Left lung (tissue), 4 donors: ENCODE measurements at regions not wholly inside any gene's neighbourhood (a gene's known extent, or its start where the extent isn't known, plus 50 kb on each side); places are given as distances from the start of the nearest gene placed in this dataset.
"Not testable (repeated sequence)": the region's sequence is repeated elsewhere in the genome, so short reads cannot be mapped to it uniquely, and the experiment has no call there.

Experiments used
- ATAC-seq: fragments of 200-7000 bp; cut with Tn5 transposase; one replicate; pipeline ENCODE4 v1.9.1; 2020; ENCODE audit warnings: moderate library complexity
- DNase-seq, 4 donors: peaks; one replicate each; pipeline ENCODE4 v3.0.0-alpha.2; 2013 to 2020
- H3K27ac ChIP-seq, 2 donors: fragments of 200-600 bp; sonication (generic) in 1 of 2; one replicate each; pipeline versions ENCODE4 v1.5.0 to v1.8.0; 2020 to 2021
- H3K27me3 ChIP-seq, 2 donors: fragments of 200-600 bp; sonication (generic) in 1 of 2; one replicate each; pipeline versions ENCODE4 v1.5.0 to v1.8.0; 2020 to 2021
- H3K36me3 ChIP-seq, 2 donors: fragments of 200-600 bp; sonication (generic) in 1 of 2; one replicate each; pipeline versions ENCODE4 v1.5.0 to v1.8.0; 2020 to 2021
- H3K4me1 ChIP-seq, 2 donors: fragments of 200-600 bp; one replicate each; pipeline ENCODE4 v1.8.0; 2021
- H3K4me3 ChIP-seq, 2 donors: fragments of 200-600 bp; sonication (generic) in 1 of 2; one replicate each; pipeline versions ENCODE4 v1.5.0 to v1.8.0; 2020 to 2021; ENCODE audit warnings: mild to moderate bottlenecking in 1 of 2
- H3K9me3 ChIP-seq, 2 donors: fragments of 200-600 bp; sonication (generic) in 1 of 2; one replicate each; pipeline versions ENCODE4 v1.5.0 to v1.8.0; 2020 to 2021
- intact Hi-C, 2 donors: fragments of 100-400 bp; cut with DNase I; formaldehyde crosslinking; loops; one replicate each; pipeline versions ENCODE4 v1.11.2 to v1.14.2; 2022
- TF ChIP-seq, protein P1 (sequence below), 2 donors: fragments of 200-600 bp; sonication (generic) in 1 of 2; IDR thresholded peaks; one replicate each; pipeline versions ENCODE4 v1.5.0 to v1.8.0; 2021; ENCODE audit warnings: antibody characterized with exemption in 2 of 2
- donor health status: DM: no; HTN: yes; CAD: no.
- donor health status: DM: no; HTN: no; CAD: no.

- Histone ChIP-seq H3K4me3 (no peak overlapping the region), H3K36me3 (no peaks in the 10 kb centered on the region), H3K4me1 (no peaks in the 10 kb centered on the region), H3K27ac (no peak overlapping the region), H3K27me3 (no peaks in the 10 kb centered on the region), H3K9me3 (no peaks in the 10 kb centered on the region)
- intact Hi-C loops = no loop called here
- ATAC-seq = no peak
- TF ChIP-seq, protein P1, sequence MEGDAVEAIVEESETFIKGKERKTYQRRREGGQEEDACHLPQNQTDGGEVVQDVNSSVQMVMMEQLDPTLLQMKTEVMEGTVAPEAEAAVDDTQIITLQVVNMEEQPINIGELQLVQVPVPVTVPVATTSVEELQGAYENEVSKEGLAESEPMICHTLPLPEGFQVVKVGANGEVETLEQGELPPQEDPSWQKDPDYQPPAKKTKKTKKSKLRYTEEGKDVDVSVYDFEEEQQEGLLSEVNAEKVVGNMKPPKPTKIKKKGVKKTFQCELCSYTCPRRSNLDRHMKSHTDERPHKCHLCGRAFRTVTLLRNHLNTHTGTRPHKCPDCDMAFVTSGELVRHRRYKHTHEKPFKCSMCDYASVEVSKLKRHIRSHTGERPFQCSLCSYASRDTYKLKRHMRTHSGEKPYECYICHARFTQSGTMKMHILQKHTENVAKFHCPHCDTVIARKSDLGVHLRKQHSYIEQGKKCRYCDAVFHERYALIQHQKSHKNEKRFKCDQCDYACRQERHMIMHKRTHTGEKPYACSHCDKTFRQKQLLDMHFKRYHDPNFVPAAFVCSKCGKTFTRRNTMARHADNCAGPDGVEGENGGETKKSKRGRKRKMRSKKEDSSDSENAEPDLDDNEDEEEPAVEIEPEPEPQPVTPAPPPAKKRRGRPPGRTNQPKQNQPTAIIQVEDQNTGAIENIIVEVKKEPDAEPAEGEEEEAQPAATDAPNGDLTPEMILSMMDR (IDR thresholded peaks at IDR 0.05) = no peak
- no peak for DNase-seq
Measured at GRCh38 chr20:55135923-55136322, 660.5 kb downstream of the DOK5 start.

DNA sequence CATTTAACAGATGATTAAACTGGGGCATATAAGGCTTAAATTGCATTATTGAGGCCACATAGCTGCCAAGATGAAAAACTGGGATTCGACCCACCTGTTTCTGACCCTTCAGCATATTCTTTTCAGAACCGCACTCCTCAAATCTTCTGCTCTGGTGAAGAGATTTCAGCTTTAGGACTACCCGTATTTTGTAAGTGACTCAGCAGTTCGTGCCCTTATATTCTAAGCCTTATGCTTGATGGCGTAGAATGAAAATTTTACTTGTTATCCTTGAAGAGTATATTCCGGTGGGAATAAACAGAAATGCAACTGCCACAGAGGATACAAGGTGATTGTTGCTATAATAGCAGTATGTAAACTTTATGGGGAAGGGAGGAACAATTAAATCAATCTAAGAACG lies 657.1 kb downstream of the DOK5 start:
- no peak for ATAC-seq
- intact Hi-C loops = no loop called here

DNA sequence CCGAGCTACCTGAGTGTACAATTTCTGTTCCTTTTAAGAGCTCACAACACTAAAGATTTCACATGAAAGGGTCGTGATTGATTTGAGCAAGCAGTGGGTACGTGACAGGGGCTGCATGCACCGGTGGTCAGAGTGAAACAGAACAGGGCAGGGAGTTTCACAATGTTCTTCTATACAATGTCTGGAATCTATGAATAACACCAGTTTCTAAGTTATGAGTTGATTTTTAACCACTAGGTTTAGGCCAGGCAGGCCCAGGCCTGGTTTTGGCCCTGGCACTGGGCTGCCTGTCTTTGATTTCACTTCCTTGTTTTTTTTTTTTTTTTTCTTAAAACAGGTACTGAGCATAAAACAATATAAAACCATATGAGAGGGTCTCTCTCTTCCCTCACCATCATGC lies 642.2 kb downstream of the DOK5 start:
- intact Hi-C loops, H3K27me3 ChIP-seq, DNase-seq, H3K4me3 ChIP-seq, H3K4me1 ChIP-seq, H3K9me3 ChIP-seq, H3K36me3 ChIP-seq, H3K27ac ChIP-seq, ATAC-seq: not testable (repeated sequence)

More for the DNA sequence above, 657.1 kb downstream of the DOK5 start:
- TF ChIP-seq, protein P1 (IDR thresholded peaks at IDR 0.05) = no peak
- H3K9me3 ChIP-seq = no peaks in the 10 kb centered on the region
- H3K27ac ChIP-seq = no peak overlapping the region
- no peaks in the 10 kb centered on the region for H3K4me1 ChIP-seq
- DNase-seq = no peak
- H3K4me3 ChIP-seq = no peak overlapping the region
- H3K36me3 ChIP-seq = no peaks in the 10 kb centered on the region
- H3K27me3 ChIP-seq = no peaks in the 10 kb centered on the region

- H3K4me1 ChIP-seq = no peaks in the 10 kb centered on the region
- ATAC-seq (no peak), DNase-seq (no peak)
- H3K4me3 ChIP-seq = no peak overlapping the region
- no peaks in the 10 kb centered on the region for H3K27me3 ChIP-seq
- TF ChIP-seq, protein P1 (IDR thresholded peaks at IDR 0.05) = no peak
- no peaks in the 10 kb centered on the region for H3K9me3 ChIP-seq
- intact Hi-C loops = no loop called here
- H3K36me3 ChIP-seq = no peaks in the 10 kb centered on the region
- no peak overlapping the region for H3K27ac ChIP-seq
Measured at GRCh38 chr20:55116598-55116997, 641.2 kb downstream of the DOK5 start.

DNA sequence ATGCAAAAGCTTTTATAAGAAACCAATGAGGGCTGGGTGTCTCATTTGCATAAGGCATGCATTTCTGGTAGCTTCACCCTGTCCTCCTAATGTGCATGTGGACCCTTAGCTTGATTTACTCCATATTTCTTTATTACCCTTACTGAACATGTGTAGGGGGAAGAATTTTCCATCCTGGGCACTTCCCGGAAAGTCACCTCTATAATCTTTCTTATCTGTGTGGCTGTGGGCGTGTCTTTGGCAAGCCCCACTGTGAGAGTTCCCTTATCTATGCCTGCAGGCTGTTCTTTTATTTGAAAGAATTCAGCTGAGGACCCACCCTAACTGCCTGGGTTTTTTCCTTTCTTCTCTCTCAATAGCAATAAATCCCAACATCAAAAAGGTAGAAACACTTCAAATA lies 627.8 kb downstream of the DOK5 start:
- DNase-seq (no peak), ATAC-seq (no peak)
- intact Hi-C loops = no loop called here
- Histone ChIP-seq H3K27ac (no peak overlapping the region), H3K27me3 (no peaks in the 10 kb centered on the region), H3K9me3 (peaks cover 0 to 4% of the 10 kb centered on the region in 2 donors), H3K4me1 (no peaks in the 10 kb centered on the region), H3K36me3 (no peaks in the 10 kb centered on the region), H3K4me3 (no peak overlapping the region)
- TF ChIP-seq, protein P1 (IDR thresholded peaks at IDR 0.05) = no peak

GRCh38 chr20:55099251-55099650 lies 623.9 kb downstream of the DOK5 start:
- intact Hi-C loops = no loop called here
- TF ChIP-seq, protein P1 (IDR thresholded peaks at IDR 0.05) = no peak
- ATAC-seq = no peak
- Histone ChIP-seq H3K4me1 (no peaks in the 10 kb centered on the region), H3K36me3 (no peaks in the 10 kb centered on the region), H3K27me3 (no peaks in the 10 kb centered on the region), H3K27ac (no peak overlapping the region), H3K9me3 (peaks cover 0 to 4% of the 10 kb centered on the region in 2 donors), H3K4me3 (no peak overlapping the region)
- no peak for DNase-seq
